Panc1 (cell line): ENCODE measurements at regions not wholly inside any gene's neighbourhood (a gene's known extent, or its start where the extent isn't known, plus 50 kb on each side); places are given as distances from the start of the nearest gene placed in this dataset.

Experiments
- POLR2AphosphoS5 ChIP-seq: IDR thresholded peaks from 2 replicates; pipeline ENCODE4 v1.6.1; 2012; ENCODE audit warnings: mild to moderate bottlenecking, low read depth, low read length, moderate library complexity
- TF ChIP-seq, protein P1 (sequence below): fragments of 450-650 bp; IDR thresholded peaks from 2 replicates; pipeline ENCODE4 v1.5.1; 2017; ENCODE audit warnings: mild to moderate bottlenecking
- TF ChIP-seq, protein P2 (sequence below), 2 experiments: IDR thresholded peaks; 2 replicates each; pipeline ENCODE4 v1.6.1; 2011 to 2012; ENCODE audit warnings: low read depth in 2 of 2, control low read depth in 1 of 2, low read length in 1 of 2, mild to moderate bottlenecking in 1 of 2, moderate library complexity in 1 of 2; ENCODE audit not compliant: insufficient read depth in 1 of 2

DNA sequence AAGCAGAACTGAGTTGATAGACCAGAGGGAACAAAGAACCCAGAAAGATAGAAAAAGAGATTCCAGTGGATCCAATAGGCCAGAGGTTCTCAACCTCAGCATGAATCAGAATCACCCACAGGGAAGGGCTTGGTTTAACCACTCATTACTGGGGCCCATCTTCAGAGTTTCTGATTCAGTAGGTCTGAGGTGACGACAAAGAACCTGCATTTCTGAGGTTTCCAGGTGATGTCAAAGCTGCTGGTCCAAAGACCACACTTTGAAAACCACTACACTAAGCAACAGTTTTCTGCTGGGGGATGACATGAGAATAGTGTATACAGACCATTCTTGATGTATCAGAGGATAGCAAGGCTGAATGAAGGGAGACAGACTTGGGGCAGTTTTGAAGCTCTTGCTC is 81.5 kb upstream of the FOXN2 start:
- TF ChIP-seq, protein P1, sequence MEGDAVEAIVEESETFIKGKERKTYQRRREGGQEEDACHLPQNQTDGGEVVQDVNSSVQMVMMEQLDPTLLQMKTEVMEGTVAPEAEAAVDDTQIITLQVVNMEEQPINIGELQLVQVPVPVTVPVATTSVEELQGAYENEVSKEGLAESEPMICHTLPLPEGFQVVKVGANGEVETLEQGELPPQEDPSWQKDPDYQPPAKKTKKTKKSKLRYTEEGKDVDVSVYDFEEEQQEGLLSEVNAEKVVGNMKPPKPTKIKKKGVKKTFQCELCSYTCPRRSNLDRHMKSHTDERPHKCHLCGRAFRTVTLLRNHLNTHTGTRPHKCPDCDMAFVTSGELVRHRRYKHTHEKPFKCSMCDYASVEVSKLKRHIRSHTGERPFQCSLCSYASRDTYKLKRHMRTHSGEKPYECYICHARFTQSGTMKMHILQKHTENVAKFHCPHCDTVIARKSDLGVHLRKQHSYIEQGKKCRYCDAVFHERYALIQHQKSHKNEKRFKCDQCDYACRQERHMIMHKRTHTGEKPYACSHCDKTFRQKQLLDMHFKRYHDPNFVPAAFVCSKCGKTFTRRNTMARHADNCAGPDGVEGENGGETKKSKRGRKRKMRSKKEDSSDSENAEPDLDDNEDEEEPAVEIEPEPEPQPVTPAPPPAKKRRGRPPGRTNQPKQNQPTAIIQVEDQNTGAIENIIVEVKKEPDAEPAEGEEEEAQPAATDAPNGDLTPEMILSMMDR, result no peak
- TF ChIP-seq, protein P2, sequence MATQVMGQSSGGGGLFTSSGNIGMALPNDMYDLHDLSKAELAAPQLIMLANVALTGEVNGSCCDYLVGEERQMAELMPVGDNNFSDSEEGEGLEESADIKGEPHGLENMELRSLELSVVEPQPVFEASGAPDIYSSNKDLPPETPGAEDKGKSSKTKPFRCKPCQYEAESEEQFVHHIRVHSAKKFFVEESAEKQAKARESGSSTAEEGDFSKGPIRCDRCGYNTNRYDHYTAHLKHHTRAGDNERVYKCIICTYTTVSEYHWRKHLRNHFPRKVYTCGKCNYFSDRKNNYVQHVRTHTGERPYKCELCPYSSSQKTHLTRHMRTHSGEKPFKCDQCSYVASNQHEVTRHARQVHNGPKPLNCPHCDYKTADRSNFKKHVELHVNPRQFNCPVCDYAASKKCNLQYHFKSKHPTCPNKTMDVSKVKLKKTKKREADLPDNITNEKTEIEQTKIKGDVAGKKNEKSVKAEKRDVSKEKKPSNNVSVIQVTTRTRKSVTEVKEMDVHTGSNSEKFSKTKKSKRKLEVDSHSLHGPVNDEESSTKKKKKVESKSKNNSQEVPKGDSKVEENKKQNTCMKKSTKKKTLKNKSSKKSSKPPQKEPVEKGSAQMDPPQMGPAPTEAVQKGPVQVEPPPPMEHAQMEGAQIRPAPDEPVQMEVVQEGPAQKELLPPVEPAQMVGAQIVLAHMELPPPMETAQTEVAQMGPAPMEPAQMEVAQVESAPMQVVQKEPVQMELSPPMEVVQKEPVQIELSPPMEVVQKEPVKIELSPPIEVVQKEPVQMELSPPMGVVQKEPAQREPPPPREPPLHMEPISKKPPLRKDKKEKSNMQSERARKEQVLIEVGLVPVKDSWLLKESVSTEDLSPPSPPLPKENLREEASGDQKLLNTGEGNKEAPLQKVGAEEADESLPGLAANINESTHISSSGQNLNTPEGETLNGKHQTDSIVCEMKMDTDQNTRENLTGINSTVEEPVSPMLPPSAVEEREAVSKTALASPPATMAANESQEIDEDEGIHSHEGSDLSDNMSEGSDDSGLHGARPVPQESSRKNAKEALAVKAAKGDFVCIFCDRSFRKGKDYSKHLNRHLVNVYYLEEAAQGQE (IDR thresholded peaks at IDR 0.05; ENCODE audit: insufficient read depth in 1 of 2, low read depth in 2 of 2, low read length in 1 of 2), result no peak
- TF ChIP-seq POLR2AphosphoS5, result no peak
